Fibroblast of pulmonary artery (primary cell): ENCODE measurements at regions not wholly inside any gene's neighbourhood (a gene's known extent, or its start where the extent isn't known, plus 50 kb on each side); places are given as distances from the start of the nearest gene placed in this dataset.
A peak's percentile ranks its signal among the peaks of the same experiment; 100 is the strongest.

Experiments used
- DNase-seq: peaks from one replicate; pipeline ENCODE4 v3.0.0-alpha.2; 2010; ENCODE audit warnings: low read depth
- H3K4me3 ChIP-seq: replicated peaks from 2 replicates; pipeline ENCODE4 v1.5.1; 2011; ENCODE audit warnings: low read depth, mild to moderate bottlenecking, control low read depth, low read length, moderate library complexity
- CTCF ChIP-seq: IDR thresholded peaks from 2 replicates; pipeline ENCODE4 v1.5.1; 2011; ENCODE audit warnings: mild to moderate bottlenecking, control low read depth, low read length, inconsistent platforms; ENCODE audit errors: missing control alignments

GRCh38 chr13:48842316-48842715, 133.4 kb upstream of the FNDC3A start:
- H3K4me3 ChIP-seq: no peak overlapping the region
- DNase-seq: no peak
- no peak for TF ChIP-seq CTCF

GRCh38 chr13:48843630-48844380, 131.9 kb upstream of the FNDC3A start:
- no peak for DNase-seq
- no peak for TF ChIP-seq CTCF

GRCh38 chr13:48844676-48845075, 131.0 kb upstream of the FNDC3A start:
- TF ChIP-seq CTCF: no peak
- no peak overlapping the region for H3K4me3 ChIP-seq
- no peak for DNase-seq

More at GRCh38 chr13:48843630-48844380, 131.9 kb upstream of the FNDC3A start:
- H3K4me3 ChIP-seq: no peak overlapping the region

GRCh38 chr13:48849515-48849914, 126.2 kb upstream of the FNDC3A start:
- DNase-seq: no peak
- H3K4me3 ChIP-seq: no peak overlapping the region
- TF ChIP-seq CTCF: no peak

- DNase-seq: no peak
- H3K4me3 ChIP-seq: no peak overlapping the region
- TF ChIP-seq CTCF: no peak
Measured at GRCh38 chr13:48851707-48852106, 124.0 kb upstream of the FNDC3A start.

GRCh38 chr13:48852911-48853727, 122.6 kb upstream of the FNDC3A start:
- DNase-seq: no peak
- no peak for TF ChIP-seq CTCF
- H3K4me3 ChIP-seq: no peak overlapping the region

- no peak overlapping the region for H3K4me3 ChIP-seq
- no peak for TF ChIP-seq CTCF
- DNase-seq: peak; percentile 50
Measured at GRCh38 chr13:48853728-48854102, 122.0 kb upstream of the FNDC3A start.
